HG03457 (cell line): ENCODE measurements at regions not wholly inside any gene's neighbourhood (a gene's known extent, or its start where the extent isn't known, plus 50 kb on each side); places are given as distances from the start of the nearest gene placed in this dataset.

Source experiments
- ATAC-seq: cut with Tn5 transposase; IDR thresholded peaks from one replicate; pipeline ENCODE4 v1.9.1; 2021; ENCODE audit warnings: moderate number of reproducible peaks; ENCODE audit not compliant: unreplicated experiment

DNA sequence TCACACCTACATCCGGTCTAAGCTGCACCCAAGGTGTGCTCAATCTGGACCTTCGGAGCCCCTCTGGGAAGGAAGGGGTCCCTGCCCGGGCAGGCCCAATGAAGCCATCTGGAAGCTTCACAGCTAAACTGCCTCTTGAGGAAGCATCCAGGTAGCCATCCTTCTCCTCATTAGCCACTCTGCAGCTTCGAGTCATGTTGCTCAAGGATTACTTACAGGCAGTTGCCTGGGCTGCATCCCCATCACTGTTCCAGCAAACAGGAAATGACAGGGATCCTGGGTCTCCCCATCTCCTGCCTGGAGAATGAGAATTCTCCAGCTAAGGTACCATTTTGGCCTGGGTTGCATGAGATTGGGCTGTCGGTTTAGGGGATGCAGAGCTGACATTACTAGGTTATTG lies 91.7 kb downstream of the ERMARD start:
- no peak for ATAC-seq

- no peak for ATAC-seq
These were observed 90.6 kb downstream of the ERMARD start for GRCh38 chr6:169841907-169842606.

DNA sequence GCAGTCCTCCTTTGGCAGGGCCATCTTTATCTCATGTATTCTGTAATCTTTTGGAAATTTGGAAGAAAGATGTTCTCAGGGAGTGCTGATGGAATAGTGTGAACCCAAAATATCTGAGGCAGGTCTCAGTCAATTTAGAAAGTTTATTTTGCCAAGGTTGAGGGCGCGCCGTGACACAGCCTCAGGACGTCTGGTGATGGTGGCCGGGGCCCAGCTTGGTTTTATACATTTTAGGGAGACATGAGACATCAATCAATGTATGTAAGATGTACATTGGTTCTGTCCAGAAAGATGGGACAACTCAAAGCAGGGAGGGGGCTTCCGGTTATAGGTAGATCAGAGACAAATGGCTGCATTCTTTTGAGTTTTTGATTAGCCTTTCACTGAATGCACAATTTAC lies 89.8 kb downstream of the ERMARD start:
- ATAC-seq, result no peak

DNA sequence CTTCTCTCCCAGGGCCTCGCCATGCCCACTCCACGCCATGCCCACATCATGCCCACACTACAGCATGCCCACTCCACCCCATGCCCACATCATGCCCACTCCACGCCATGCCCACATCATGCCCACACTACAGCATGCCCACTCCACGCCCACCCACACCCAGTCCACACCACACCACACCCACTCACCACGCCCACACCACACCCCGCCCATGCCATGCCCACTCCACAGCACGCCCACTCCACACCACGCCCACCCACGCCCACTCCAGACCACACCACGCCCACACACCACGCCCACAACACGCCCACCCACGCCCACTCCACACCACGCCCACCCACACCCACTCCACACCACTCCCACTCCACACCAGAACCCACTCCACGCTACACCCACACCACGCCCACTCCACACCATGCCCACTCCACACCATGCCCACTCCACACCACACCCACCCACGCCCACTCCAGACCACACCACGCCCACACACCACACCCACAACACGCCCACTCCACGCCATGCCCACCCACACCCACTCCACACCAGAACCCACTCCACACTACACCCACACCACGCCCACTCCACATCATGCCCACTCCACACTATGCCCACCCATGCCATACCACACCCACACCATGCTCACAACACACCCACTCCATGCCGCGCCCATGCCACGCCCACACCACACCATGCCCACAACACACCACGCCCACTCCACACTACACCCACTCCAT lies 88.6 kb downstream of the ERMARD start:
- ATAC-seq, result no peak

DNA sequence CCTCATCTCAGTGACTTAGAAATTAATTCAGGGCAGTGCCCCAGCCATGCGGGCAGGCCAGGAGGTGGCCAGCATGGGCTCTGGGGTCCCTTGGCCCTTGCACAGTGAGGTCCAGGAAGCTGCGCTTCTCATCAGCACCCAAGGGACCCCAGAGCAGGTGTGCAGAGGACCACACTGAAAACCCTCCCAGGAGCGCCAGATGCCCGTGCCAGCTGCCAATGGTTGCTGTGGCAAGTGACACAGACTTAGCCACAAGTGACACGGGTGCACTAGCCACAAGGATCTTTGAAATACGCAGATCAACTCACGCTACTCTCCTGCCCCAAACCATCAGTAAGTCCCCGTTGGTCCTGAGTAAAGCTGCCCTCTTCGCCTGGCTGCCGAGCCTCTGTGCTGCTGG lies 88.1 kb downstream of the ERMARD start:
- ATAC-seq, result no peak

DNA sequence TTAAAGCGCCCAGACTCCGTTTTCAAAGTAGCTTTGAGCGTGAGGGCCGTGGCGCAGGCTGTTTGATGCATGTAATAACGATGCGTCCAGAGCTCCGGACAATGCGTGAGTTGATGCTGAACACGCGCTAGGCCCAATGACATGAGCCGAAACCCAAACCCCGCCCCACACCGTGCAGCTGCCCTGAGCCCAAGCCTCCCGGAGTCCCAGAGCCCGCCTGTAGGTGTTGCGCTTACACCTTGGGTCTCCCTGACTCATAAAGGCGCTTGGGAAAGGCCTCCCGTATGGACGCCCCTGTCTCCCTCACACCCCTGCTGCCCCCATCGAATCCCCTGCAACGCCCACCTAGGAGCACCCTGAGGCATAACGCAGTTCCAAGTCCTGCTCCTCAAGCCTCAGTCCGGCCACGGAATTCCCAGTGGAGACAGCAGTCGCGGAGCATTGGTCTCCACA lies 87.6 kb downstream of the ERMARD start:
- ATAC-seq, result no peak

- no peak for ATAC-seq
These were observed 87.1 kb downstream of the ERMARD start for GRCh38 chr6:169838346-169839028.

- no peak for ATAC-seq
These were observed 86.3 kb downstream of the ERMARD start for GRCh38 chr6:169837529-169838250.

- no peak for ATAC-seq
These were observed 81.9 kb downstream of the ERMARD start for GRCh38 chr6:169833258-169833794.

DNA sequence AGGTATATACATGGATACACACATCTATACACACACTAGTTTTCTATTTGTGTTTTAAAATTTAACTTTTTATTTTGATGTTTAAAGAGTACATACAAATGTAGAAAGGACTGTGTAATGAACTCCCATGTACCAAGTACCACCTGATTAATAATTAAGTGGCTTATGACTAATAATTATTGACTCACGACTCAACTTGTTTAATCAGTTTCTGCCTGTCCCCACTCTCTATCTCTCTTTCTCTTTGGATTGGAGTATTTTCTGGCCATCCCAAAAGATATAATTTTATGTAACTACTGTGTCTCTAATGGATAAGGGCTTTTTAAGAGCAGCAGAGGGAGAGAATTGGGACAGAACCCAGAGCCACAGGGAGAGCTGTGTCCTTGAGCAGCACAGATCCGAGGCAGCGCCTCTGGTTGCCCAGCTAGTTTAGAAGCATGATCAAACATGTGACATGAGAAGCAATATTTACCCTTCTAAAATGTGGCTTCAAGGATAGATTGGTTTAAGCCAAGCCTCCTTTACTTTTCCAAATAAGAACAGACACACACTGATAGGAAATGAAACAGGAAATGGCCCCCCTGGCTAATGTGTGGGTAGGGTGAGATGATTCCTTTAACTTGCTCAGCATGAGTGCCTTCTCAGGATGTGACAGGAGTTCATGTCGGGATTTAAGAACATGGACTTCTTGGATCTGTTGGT lies 81.0 kb downstream of the ERMARD start:
- no peak for ATAC-seq

- ATAC-seq, result no peak
These were observed 80.2 kb downstream of the ERMARD start for GRCh38 chr6:169831450-169832246.
